Stimulated activated naive CD8-positive, alpha-beta T cell treated with anti-CD3 and anti-CD28 coated beads, Interleukin-15, amount 100 ng/mL, for 72 hours (primary cell): ENCODE measurements at regions not wholly inside any gene's neighbourhood (a gene's known extent, or its start where the extent isn't known, plus 50 kb on each side); places are given as distances from the start of the nearest gene placed in this dataset.
"Not testable (repeated sequence)": the region's sequence is repeated elsewhere in the genome, so short reads cannot be mapped to it uniquely, and the experiment has no call there.

Source experiments
- ATAC-seq: fragments of 150-1000 bp; cut with Tn5 transposase; 2 replicates; pipeline ENCODE4 v1.10.0; 2021; ENCODE audit warnings: mild to moderate bottlenecking, moderate library complexity
- DNase-seq, 2 donors: peaks; one replicate each; pipeline ENCODE4 v3.0.0; 2021 to 2022
- H3K27ac Mint-ChIP-seq, 2 donors: one replicate each; pipeline ENCODE4 v1.8.0; 2022; ENCODE audit warnings: mild to moderate bottlenecking in 2 of 2, mixed read lengths in 2 of 2, moderate library complexity in 2 of 2
- H3K27me3 Mint-ChIP-seq: one replicate; pipeline ENCODE4 v1.8.0; 2022; ENCODE audit warnings: mixed read lengths
- H3K4me1 Mint-ChIP-seq: one replicate; pipeline ENCODE4 v1.8.0; 2022; ENCODE audit warnings: mild to moderate bottlenecking, mixed read lengths
- H3K4me3 Mint-ChIP-seq, 2 donors: one replicate each; pipeline ENCODE4 v1.8.0; 2022; ENCODE audit warnings: mild to moderate bottlenecking in 2 of 2, mixed read lengths in 2 of 2, moderate library complexity in 1 of 2
- H3K9me3 Mint-ChIP-seq, 2 donors: one replicate each; pipeline ENCODE4 v1.8.0; 2022; ENCODE audit warnings: mixed read lengths in 2 of 2

DNA sequence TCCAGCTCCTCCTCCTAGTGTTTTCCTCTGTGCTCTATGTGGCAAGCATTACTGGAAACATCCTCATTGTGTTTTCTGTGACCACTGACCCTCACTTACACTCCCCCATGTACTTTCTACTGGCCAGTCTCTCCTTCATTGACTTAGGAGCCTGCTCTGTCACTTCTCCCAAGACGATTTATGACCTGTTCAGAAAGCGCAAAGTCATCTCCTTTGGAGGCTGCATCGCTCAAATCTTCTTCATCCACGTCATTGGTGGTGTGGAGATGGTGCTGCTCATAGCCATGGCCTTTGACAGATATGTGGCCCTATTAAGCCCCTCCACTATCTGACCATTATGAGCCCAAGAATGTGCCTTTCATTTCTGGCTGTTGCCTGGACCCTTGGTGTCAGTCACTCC, 64.0 kb downstream of the OR4F15 start:
- not testable (repeated sequence) for H3K27ac Mint-ChIP-seq, ATAC-seq

GRCh38 chr15:101877649-101878048, 65.6 kb downstream of the OR4F15 start:
- H3K9me3 Mint-ChIP-seq, H3K4me1 Mint-ChIP-seq, H3K27ac Mint-ChIP-seq, ATAC-seq, DNase-seq, H3K4me3 Mint-ChIP-seq: not testable (repeated sequence)
- H3K27me3 Mint-ChIP-seq, result peaks cover 15% of the 10 kb centered on the region

More for the DNA sequence above, 64.0 kb downstream of the OR4F15 start:
- not testable (repeated sequence) for H3K4me1 Mint-ChIP-seq, H3K4me3 Mint-ChIP-seq, H3K27me3 Mint-ChIP-seq, H3K9me3 Mint-ChIP-seq, DNase-seq

DNA sequence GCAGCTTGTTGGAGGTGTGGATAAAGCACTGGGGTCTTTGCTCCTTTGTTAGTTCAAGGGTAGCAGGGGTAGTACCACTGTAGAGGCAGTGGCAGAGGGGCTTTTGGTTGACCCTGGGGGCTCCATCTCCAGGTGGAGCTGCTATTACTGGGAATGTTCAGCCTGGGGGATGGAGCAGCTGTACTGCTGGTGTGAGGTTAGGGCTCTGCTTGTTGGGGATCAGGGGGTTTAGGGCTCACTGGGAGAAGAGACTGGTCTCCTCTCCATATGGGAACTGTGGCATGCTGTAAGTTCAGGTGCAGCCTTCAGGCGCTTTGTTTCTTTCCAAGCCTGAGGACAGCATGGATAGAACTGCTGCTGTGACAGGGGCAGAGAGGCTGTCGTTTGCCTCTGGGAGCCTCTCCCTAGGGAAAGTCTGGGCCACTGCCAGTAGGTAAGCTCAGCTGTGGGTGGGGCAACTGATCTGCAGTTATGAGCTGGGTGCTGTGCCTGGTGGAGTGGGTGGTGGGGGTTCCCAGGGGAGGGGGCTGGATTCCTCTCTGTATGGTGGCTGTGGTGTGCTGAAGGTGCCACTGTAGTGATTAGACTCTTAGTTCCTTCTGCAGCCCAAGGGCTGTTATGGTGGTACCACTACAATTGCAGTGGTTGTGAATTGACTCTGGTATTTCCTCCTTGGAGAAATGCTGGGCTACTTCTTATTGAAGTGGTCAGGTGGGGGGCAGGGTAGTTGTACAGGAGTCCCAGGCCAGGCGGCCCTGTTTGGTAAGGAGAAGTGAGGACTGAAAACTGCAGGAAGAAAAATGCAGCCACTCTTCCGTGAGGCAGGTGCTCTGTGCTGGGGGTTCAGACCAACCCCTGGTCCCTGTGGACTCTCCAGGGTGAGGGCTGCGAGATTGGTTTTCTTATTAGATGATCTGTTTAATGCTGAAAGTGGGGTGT, 100.6 kb downstream of the OR4F15 start:
- not testable (repeated sequence) for ATAC-seq

GRCh38 chr15:101924554-101924953, 112.6 kb downstream of the OR4F15 start:
- H3K4me3 Mint-ChIP-seq, ATAC-seq, H3K27me3 Mint-ChIP-seq, H3K9me3 Mint-ChIP-seq, H3K4me1 Mint-ChIP-seq, DNase-seq, H3K27ac Mint-ChIP-seq: not testable (repeated sequence)

More for the DNA sequence above, 100.6 kb downstream of the OR4F15 start:
- not testable (repeated sequence) for H3K4me1 Mint-ChIP-seq, H3K27ac Mint-ChIP-seq, H3K27me3 Mint-ChIP-seq, H3K4me3 Mint-ChIP-seq, H3K9me3 Mint-ChIP-seq, DNase-seq

DNA sequence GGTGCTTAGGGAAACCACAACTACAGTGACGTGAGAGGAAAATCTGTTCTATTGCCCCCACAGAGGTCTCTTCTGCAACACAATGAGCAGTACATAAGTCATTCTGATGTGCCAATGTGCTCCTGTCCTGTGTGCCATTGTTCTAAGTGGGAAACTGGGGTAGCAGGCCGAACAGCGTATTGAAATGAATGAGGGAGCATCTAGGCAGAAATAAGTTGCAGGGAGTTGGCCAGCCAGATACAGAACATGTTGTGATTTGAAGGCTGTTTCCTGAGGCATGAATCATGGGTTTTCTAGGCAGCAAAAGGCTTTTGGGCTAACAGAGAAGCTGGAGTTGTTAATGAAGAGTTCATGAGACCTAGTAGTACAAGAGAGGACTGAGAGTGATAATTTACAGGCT, 122.5 kb downstream of the OR4F15 start:
- not testable (repeated sequence) for DNase-seq, H3K27me3 Mint-ChIP-seq, H3K9me3 Mint-ChIP-seq, H3K4me1 Mint-ChIP-seq, H3K4me3 Mint-ChIP-seq, H3K27ac Mint-ChIP-seq, ATAC-seq

DNA sequence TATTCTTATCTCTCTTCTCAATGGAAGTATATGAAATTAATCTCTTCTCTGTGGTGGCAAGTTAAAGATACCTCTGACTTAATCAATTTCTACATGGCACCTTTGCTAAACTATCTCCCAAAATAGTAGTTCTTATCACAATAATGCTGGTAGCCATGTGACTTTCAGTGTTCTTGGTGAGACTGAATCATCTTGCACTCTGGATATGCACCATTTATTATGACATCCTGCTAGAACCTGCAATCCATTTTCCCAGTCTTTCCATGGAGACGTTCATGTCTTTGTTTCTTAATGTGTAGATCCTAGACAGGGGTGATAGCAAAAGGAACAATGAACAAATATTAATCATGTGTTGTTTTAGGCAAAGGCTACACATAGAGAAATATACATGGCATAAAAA, 125.4 kb downstream of the OR4F15 start:
- H3K27ac Mint-ChIP-seq, result not testable (repeated sequence)

DNA sequence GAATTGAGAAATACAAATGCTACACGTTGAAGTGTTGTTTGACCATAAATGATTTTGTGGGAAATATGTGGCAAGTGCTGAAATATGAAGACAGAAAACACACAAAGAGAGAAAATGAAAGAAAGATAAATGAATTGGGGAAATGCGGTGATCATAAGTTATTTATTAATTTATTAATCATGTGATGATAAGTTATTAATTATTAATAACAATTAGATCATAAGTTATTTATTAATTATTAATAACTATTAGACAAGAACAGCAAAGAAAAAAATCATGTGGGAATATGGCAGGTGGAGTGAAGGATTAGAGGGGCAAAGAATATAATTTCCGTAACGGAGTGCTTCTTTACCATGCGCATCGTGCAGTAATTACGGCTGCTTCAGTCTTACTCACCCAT, 126.6 kb downstream of the OR4F15 start:
- not testable (repeated sequence) for DNase-seq, H3K4me3 Mint-ChIP-seq

More for the DNA sequence above, 125.4 kb downstream of the OR4F15 start:
- not testable (repeated sequence) for DNase-seq, H3K9me3 Mint-ChIP-seq, H3K27me3 Mint-ChIP-seq, H3K4me3 Mint-ChIP-seq, H3K4me1 Mint-ChIP-seq, ATAC-seq

DNA sequence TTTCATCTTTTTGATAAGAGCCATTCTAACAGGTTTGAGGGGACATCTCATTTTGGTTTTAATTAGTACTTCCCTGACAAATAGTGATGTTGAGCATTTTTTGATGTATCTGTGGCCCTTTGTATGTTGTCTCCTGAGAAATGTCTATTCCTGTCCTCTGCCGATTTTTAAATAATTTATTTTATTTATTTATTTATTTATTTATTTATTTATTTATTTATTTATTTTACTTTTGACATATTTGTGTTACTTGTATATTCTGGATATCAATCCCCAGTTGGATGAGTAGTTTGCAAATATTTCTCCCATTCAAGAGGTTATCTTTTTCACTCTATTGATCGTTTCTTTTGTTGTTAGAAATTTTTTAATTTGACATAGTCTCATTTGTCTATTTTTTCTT, 133.9 kb downstream of the OR4F15 start:
- not testable (repeated sequence) for H3K4me3 Mint-ChIP-seq, H3K4me1 Mint-ChIP-seq, H3K27ac Mint-ChIP-seq, ATAC-seq, H3K9me3 Mint-ChIP-seq, H3K27me3 Mint-ChIP-seq, DNase-seq

More for the DNA sequence above, 126.6 kb downstream of the OR4F15 start:
- not testable (repeated sequence) for H3K27me3 Mint-ChIP-seq, H3K4me1 Mint-ChIP-seq, ATAC-seq, H3K9me3 Mint-ChIP-seq, H3K27ac Mint-ChIP-seq

GRCh38 chr15:101948491-101949010, 136.5 kb downstream of the OR4F15 start:
- not testable (repeated sequence) for H3K9me3 Mint-ChIP-seq, H3K4me3 Mint-ChIP-seq, H3K4me1 Mint-ChIP-seq, DNase-seq, H3K27ac Mint-ChIP-seq, H3K27me3 Mint-ChIP-seq, ATAC-seq

- not testable (repeated sequence) for ATAC-seq, H3K9me3 Mint-ChIP-seq, DNase-seq, H3K4me1 Mint-ChIP-seq, H3K4me3 Mint-ChIP-seq, H3K27ac Mint-ChIP-seq, H3K27me3 Mint-ChIP-seq
Observed at GRCh38 chr15:101949380-101950065, 137.5 kb downstream of the OR4F15 start.

GRCh38 chr15:101953993-101954392, 142.0 kb downstream of the OR4F15 start:
- H3K4me3 Mint-ChIP-seq, DNase-seq, H3K27ac Mint-ChIP-seq, H3K27me3 Mint-ChIP-seq, H3K4me1 Mint-ChIP-seq, ATAC-seq, H3K9me3 Mint-ChIP-seq: not testable (repeated sequence)

DNA sequence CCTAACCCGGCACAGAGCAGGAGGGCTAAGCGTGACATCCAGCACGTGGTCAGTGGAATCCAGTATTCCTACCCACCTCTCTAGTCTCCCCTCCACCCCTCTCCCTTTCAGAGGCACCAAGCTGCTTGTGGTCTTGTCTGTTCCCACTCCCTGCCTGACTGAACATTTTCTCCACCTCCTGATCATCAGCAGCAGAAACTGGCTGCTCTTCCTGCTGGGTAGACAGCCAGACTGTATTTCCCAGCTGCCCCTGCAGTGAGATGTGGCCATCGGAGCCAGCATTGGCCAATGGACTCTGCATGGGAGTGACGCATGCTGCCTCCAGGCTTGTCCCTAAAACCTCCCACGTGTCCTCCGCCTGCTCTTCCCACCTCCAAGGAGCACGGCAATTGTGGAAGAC, 143.8 kb downstream of the OR4F15 start:
- DNase-seq, H3K4me3 Mint-ChIP-seq, H3K27me3 Mint-ChIP-seq, ATAC-seq, H3K9me3 Mint-ChIP-seq, H3K27ac Mint-ChIP-seq, H3K4me1 Mint-ChIP-seq: not testable (repeated sequence)

DNA sequence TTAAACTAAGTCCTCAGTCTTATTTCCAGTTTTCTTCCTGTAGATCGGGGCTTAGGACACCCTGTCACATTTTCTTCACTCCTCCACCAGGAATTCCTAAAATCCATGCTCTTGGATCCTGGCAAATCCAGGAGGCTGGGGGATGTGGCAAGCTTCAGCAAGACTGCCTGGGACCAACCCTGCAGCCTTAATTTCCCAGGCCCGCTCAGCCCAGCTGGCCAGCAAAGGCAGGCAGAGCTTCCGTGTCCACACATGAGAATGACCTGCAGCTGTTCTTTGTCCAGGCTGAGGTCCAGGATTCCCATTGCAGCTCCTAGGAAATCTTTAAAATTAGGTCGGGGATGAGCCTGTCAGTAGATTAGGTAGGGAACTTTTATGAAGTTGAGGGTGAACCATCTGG, 146.7 kb downstream of the OR4F15 start:
- not testable (repeated sequence) for H3K4me3 Mint-ChIP-seq, DNase-seq, H3K27me3 Mint-ChIP-seq, H3K9me3 Mint-ChIP-seq, H3K27ac Mint-ChIP-seq, ATAC-seq, H3K4me1 Mint-ChIP-seq

GRCh38 chr15:101961263-101961662, 149.3 kb downstream of the OR4F15 start:
- H3K27ac Mint-ChIP-seq, H3K9me3 Mint-ChIP-seq, H3K4me1 Mint-ChIP-seq, H3K27me3 Mint-ChIP-seq, ATAC-seq: not testable (repeated sequence)
- peak in 1 of 2 donors; percentile 16 for DNase-seq
- peak overlapping the region in 1 of 2 donors; percentile 64 for H3K4me3 Mint-ChIP-seq

GRCh38 chr15:101961765-101962164, 149.8 kb downstream of the OR4F15 start:
- H3K4me1 Mint-ChIP-seq, H3K9me3 Mint-ChIP-seq, ATAC-seq, DNase-seq, H3K27me3 Mint-ChIP-seq, H3K27ac Mint-ChIP-seq: not testable (repeated sequence)
- peak overlapping the region in 1 of 2 donors; percentile 50 for H3K4me3 Mint-ChIP-seq

- H3K27me3 Mint-ChIP-seq, H3K4me1 Mint-ChIP-seq, H3K27ac Mint-ChIP-seq, H3K4me3 Mint-ChIP-seq, DNase-seq, H3K9me3 Mint-ChIP-seq, ATAC-seq: not testable (repeated sequence)
Observed at GRCh38 chr15:101963687-101964086, 151.7 kb downstream of the OR4F15 start.
